NCI-H2196 treated with DMSO at 0.1 percent for 48 hours (cell line): ENCODE measurements at regions not wholly inside any gene's neighbourhood (a gene's known extent, or its start where the extent isn't known, plus 50 kb on each side); places are given as distances from the start of the nearest gene placed in this dataset.

Source experiments
- DNase-seq: peaks from one replicate; lab custom pipeline; 2025; ENCODE audit not compliant: unreplicated experiment; lab: John Stamatoyannopoulos, UW

DNA sequence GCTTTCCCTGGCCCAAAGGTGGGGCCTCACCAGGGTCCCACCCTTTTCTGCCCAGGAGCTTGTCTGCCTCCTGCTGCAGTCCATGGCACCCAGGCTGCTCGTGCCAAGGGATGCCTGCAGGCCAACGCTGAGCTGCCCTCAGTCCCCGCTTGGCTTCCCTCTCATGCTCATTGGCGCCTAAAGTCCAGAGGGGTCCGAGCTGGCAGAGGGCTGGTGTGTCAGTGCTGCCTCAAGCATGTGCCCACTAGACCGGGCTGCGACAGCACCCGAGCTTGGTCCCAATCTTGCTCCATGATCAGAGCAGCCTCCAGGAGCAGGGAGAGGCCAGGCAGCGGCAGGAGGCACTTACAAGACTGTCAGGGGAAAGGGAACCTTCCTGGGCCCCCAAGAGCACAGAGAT, 287.0 kb downstream of the ICOS start:
- no peak for DNase-seq

- DNase-seq, result no peak
These were observed 289.1 kb downstream of the ICOS start for GRCh38 chr2:204225671-204226073.

DNA sequence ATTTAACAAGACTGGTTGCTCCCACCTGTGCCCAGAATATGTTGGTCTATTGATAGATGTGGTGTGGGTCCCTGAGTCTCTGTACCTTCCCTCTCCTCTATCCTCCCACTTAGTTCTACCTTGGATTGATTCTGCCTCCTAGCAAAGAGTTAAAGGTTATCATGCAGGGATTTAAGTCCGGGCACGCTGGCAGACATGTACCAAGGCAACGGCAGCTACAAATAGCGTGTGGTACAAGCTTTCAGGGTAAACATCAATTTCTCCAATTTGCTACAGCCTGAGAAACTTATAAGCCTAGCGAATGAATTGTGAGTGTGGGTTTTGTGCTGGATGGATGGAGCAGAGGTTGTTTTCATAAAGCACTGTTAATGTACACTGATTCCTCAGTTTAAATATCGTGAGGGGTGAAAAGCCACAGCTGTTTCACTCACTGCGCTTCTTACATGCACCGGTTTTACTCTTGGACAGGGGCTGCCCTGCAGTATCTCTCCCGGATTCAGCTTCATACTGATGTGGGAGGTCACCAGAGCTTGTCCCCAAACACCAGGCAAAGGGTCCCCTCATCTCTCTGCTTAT, 289.8 kb downstream of the ICOS start:
- DNase-seq, result no peak

DNA sequence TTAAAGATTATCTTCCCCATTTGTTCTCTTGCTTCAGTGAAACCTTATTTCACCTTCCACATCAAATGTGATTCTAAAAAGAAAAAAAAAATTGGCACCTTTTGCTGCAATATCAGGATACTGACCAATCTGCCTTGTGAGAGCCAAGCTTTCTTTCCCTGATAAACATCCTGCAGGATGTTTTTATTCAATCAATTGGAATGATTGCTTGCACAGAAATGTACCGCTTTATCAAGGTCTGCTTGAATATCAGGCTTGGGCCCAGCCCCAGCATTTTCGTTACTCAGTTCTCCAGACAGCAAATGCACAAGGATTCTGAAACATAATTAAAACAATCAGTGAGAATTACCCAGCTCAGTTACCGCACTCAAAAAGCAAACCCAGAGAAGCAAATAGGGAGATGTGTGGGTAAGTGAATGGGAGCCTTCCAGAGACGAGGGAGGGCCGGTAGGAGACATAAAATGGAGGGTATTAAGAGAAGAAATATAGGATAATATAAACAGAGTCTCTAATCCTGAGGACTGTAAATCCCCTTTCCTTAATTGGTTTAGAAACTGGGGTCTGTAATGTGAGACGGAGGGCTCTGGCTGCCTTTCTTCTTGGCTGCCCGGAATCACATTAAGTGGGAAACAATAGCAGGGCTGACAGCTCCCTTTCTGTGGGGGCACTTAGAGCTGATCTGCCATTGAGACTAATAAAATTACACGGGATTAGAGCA, 291.8 kb downstream of the ICOS start:
- DNase-seq, result no peak

GRCh38 chr2:204234248-204234647, 297.7 kb downstream of the ICOS start:
- DNase-seq, result no peak

GRCh38 chr2:204234879-204235278, 298.3 kb downstream of the ICOS start:
- DNase-seq, result no peak

DNA sequence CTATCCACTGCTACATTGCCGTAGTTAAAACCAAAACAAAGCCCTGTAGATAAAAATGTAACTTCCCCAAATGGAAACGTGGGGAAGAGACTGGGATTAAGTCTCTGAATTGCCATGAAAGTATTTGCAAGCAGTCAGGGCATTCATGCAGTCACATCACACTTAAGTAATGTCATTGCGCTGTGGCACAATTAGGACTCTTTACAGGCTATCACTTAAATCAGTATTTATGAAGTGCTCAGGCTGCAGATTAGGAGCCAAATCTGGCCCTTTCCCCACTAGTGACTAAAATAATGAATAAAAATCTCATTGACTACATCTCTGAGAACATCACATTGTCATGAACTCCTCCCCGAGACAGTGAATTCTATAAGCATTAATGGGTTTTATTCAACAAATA, 300.9 kb downstream of the ICOS start:
- no peak for DNase-seq

GRCh38 chr2:204239411-204240165, 303.0 kb downstream of the ICOS start:
- DNase-seq, result no peak

GRCh38 chr2:204240961-204241360, 304.3 kb upstream of the PARD3B start:
- DNase-seq, result no peak

- DNase-seq, result no peak
These were observed 295.8 kb upstream of the PARD3B start for GRCh38 chr2:204249437-204249836.

DNA sequence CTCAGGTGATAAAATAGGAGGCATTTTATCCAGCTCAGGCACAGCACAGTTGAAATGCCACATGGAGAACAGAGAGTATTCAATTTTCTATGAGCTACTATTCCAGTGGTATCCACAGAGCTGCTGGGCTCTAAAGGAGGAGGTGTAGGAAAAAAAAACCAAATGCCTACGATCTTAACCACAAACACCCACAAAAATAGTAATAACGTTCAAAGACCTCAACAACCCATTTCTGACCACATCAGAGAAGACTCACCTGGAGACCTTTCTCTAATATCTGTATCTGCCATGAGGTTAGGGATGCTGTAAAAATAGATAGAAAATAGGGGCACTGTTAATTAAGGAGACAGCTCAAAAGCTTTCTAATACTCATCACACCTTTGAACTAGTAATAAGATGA, 294.6 kb upstream of the PARD3B start:
- DNase-seq, result no peak

GRCh38 chr2:204251158-204251997, 293.9 kb upstream of the PARD3B start:
- no peak for DNase-seq

DNA sequence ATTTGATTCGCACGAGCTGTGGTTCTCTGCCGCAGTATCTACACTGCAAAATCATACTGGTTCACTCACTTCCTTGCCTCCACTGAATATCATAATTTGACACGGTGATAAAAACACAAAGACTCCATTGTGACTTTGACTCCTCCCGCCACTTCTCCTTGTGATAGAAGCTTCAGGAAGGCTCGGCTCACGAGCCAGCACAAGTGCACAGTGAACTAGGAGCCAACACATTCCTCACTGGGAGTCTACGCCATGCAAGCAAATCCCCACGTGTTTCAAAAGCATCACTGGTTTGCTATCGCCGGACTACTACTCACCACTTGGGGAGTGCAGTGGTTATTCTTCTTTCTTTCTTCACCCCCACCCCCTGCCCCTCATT, 293.3 kb upstream of the PARD3B start:
- DNase-seq, result no peak

- DNase-seq, result no peak
These were observed 290.2 kb upstream of the PARD3B start for GRCh38 chr2:204255071-204255470.

GRCh38 chr2:204255526-204255925, 289.7 kb upstream of the PARD3B start:
- no peak for DNase-seq

GRCh38 chr2:204257781-204258180, 287.5 kb upstream of the PARD3B start:
- DNase-seq, result no peak

- DNase-seq, result no peak
These were observed 286.4 kb upstream of the PARD3B start for GRCh38 chr2:204258890-204259289.

GRCh38 chr2:204260162-204260877, 285.0 kb upstream of the PARD3B start:
- DNase-seq, result no peak

DNA sequence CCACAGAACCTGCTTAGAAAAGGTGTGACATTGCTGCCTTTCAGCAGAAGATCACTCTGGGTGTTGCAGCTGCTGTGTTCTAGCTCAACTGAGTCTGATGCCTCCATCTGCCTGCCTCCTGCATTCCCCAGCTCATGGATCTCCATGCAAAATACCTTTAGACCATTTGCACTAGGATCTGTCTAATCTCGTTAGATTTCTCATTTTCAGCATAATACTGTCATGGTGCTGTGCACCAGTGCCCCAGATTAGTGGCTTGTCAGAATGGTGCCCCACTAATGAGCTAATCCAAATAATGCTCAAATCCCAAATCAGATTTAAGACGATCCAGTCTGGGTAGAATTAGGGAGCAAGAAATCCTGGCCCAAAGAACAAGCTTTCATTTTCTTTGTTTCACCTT, 284.4 kb upstream of the PARD3B start:
- DNase-seq, result no peak

GRCh38 chr2:204261846-204262245, 283.4 kb upstream of the PARD3B start:
- DNase-seq, result no peak

DNA sequence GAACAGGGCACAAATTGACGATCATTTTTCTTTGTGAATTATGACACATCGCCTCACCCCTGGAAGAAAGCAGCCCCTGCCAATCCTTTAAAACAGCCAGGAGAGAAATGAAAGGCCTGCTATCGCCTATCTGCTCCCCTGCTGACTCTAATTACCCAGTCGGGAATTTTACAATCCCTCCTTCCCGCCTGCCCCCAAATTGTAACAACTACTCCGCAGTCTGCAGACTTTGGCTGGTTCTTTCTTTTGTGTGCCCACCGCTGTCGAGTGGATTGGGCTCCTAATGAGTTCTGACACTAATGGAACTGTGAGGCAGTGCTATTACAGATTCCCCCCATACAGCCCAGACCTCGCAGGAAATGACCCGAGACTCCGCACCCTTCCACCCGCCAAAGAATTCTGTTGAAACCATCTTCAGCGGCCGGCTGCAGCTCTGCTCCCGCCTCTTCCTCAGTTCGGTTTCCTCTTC, 281.2 kb upstream of the PARD3B start:
- DNase-seq, result no peak
